Endothelial cell (in vitro differentiated cells): ENCODE measurements at regions not wholly inside any gene's neighbourhood (a gene's known extent, or its start where the extent isn't known, plus 50 kb on each side); places are given as distances from the start of the nearest gene placed in this dataset.

Experiments used
- DNase-seq: peaks from one replicate; pipeline ENCODE4 v3.0.0; 2021; ENCODE audit warnings: low spot score
- H3K27ac Mint-ChIP-seq: one replicate; pipeline ENCODE4 v1.8.0; 2021; ENCODE audit warnings: mixed read lengths, inconsistent platforms; ENCODE audit not compliant: unreplicated experiment
- H3K27me3 Mint-ChIP-seq: one replicate; pipeline ENCODE4 v1.8.0; 2021; ENCODE audit warnings: mild to moderate bottlenecking, moderate library complexity, mixed read lengths, inconsistent platforms; ENCODE audit not compliant: unreplicated experiment
- H3K36me3 Mint-ChIP-seq: one replicate; pipeline ENCODE4 v1.8.0; 2021; ENCODE audit warnings: mild to moderate bottlenecking, low read depth, mixed read lengths, inconsistent platforms; ENCODE audit not compliant: unreplicated experiment
- H3K4me1 Mint-ChIP-seq: one replicate; pipeline ENCODE4 v1.8.0; 2021; ENCODE audit warnings: mild to moderate bottlenecking, mixed read lengths, inconsistent platforms; ENCODE audit not compliant: unreplicated experiment
- H3K4me3 Mint-ChIP-seq: one replicate; pipeline ENCODE4 v1.8.0; 2021; ENCODE audit warnings: mild to moderate bottlenecking, mixed read lengths, inconsistent platforms; ENCODE audit not compliant: unreplicated experiment
- H3K9me3 Mint-ChIP-seq: one replicate; pipeline ENCODE4 v1.8.0; 2021; ENCODE audit warnings: mixed read lengths, inconsistent platforms; ENCODE audit not compliant: unreplicated experiment
- CTCF ChIP-seq: fragments of 200-600 bp; sonication (generic); IDR thresholded peaks from one replicate; pipeline ENCODE4 v1.5.0; 2021; ENCODE audit warnings: antibody characterized with exemption; ENCODE audit not compliant: unreplicated experiment

DNA sequence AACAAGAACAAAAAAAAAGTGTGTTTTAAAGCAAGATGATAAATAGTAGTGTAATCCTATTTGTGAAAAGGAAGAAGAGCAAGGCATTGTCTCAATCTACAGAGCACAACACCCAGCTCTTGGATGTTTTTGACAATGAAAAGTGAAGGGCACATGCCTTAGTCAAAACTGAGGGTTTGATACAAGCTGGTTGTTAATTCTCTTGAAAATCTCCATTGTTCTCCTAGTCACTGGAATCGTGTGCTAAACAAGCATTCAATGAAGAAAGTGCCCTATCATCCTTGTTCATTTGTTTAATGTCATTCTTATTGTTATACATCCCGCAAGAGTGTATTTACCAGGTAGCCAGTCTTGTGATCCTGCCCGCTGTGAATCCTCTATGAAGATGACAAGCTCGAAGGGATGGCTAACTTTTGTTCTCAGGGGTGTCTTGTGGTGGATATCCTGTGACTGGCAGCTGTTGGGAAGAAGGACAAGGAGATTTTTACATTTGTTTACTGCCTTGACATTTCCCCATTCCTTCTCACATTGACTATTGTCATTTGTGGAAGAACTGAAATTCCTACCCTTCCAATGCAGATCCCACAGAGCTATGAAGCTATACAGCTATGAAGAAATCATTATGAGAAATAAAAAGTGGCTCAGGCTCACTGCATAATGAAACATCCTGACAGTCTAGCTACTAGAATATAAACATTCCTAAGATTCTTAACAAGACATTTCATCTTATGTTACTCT is 175.9 kb downstream of the VGLL3 start:
- H3K36me3 Mint-ChIP-seq: no peaks in the 10 kb centered on the region
- TF ChIP-seq CTCF: no peak
- no peak overlapping the region for H3K4me3 Mint-ChIP-seq
- peak overlapping the region; percentile 31 for H3K27ac Mint-ChIP-seq
- DNase-seq: no peak
- H3K9me3 Mint-ChIP-seq: no peaks in the 10 kb centered on the region
- H3K27me3 Mint-ChIP-seq: peaks cover 1% of the 10 kb centered on the region
- peaks cover 7% of the 10 kb centered on the region for H3K4me1 Mint-ChIP-seq

GRCh38 chr3:86814321-86814720 is 176.6 kb downstream of the VGLL3 start:
- TF ChIP-seq CTCF: no peak

DNA sequence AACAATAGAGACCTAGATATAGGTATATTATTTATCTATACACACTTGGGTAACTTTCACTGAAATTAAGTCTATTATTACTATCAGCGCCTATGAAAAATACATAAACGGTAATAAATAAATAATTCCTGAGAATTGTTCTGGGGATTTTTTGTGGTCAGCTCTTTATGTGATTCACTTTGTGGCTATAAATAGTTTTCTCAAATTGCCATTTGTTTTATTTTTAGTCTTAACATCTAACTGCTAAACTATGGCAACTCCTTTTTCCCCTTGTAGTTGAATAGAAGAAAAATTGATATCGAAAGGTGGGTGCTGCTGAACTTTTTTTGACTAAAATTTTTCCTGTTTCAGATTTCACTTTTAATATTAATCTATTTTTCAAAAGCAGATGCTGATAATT is 189.0 kb downstream of the VGLL3 start:
- Mint-ChIP-seq H3K9me3 (no peaks in the 10 kb centered on the region), H3K36me3 (no peaks in the 10 kb centered on the region), H3K27me3 (no peaks in the 10 kb centered on the region), H3K4me1 (no peaks in the 10 kb centered on the region), H3K27ac (no peak overlapping the region), H3K4me3 (no peak overlapping the region)
- no peak for TF ChIP-seq CTCF
- no peak for DNase-seq

More at GRCh38 chr3:86814321-86814720, 176.6 kb downstream of the VGLL3 start:
- H3K9me3 Mint-ChIP-seq: no peaks in the 10 kb centered on the region
- H3K4me3 Mint-ChIP-seq: no peak overlapping the region
- H3K4me1 Mint-ChIP-seq: peaks cover 7% of the 10 kb centered on the region
- H3K36me3 Mint-ChIP-seq: no peaks in the 10 kb centered on the region
- DNase-seq: no peak
- peaks cover 1% of the 10 kb centered on the region for H3K27me3 Mint-ChIP-seq
- H3K27ac Mint-ChIP-seq: no peak overlapping the region

- Mint-ChIP-seq H3K4me1 (no peaks in the 10 kb centered on the region), H3K9me3 (no peaks in the 10 kb centered on the region), H3K4me3 (no peak overlapping the region), H3K27ac (no peak overlapping the region), H3K36me3 (no peaks in the 10 kb centered on the region), H3K27me3 (no peaks in the 10 kb centered on the region)
- no peak for DNase-seq
- TF ChIP-seq CTCF: no peak
These were observed 189.9 kb downstream of the VGLL3 start for GRCh38 chr3:86801066-86801465.

DNA sequence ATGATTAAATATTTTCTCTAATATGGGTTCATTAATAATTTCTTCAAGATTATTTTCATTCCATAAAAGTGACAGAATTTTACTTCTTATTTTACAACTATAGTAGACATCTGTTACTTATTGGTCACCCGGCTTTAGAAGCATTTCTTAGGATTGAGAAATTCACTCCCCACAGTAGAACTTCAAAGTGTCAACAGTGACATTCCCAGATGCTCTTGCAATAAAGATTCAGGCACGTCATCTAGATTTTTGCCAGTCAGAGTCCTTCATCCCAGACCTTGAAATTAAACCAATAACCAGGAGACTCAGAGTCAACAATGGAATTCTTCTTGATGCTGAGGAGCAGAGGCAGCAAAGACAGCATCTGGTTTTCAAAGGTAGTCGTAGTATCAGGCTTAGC is 190.8 kb downstream of the VGLL3 start:
- Mint-ChIP-seq H3K4me3 (no peak overlapping the region), H3K4me1 (no peaks in the 10 kb centered on the region), H3K36me3 (no peaks in the 10 kb centered on the region), H3K27ac (no peak overlapping the region), H3K27me3 (no peaks in the 10 kb centered on the region), H3K9me3 (no peaks in the 10 kb centered on the region)
- DNase-seq: no peak
- TF ChIP-seq CTCF: no peak
